ENCODE measurements at regions not wholly inside any gene's neighbourhood (a gene's known extent, or its start where the extent isn't known, plus 50 kb on each side); places are given as distances from the start of the nearest gene placed in this dataset.

DNA sequence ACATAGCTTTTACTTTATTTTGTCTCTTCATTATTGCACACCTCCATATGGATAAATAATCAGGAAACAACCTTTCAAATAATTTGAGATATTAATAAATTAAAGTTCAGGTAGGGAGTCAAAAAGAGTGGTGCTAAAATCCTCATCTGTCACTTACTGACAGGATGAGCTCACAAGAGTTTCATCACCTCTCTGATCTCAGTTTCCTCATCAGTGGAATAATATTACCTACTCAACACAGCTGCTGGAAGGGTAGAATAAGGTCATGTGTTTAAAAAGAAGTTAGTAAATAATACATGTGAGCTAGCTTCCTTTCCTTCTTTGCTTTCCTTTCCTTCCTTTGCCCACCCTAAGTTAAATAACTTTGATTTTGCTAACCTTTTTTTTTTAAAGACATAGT lies 61.9 kb downstream of the RDH14 start:
- no peaks in the 10 kb centered on the region for H3K9me3 ChIP-seq
- H3K36me3 ChIP-seq: no peaks in the 10 kb centered on the region
- peaks cover 3% of the 10 kb centered on the region for H3K27me3 ChIP-seq (replicated peaks; ENCODE audit: insufficient read depth)
- DNase-seq (ENCODE audit: low spot score): no peak
- TF ChIP-seq POLR2AphosphoS5 (IDR thresholded peaks at IDR 0.05) (no peak), POLR2A (IDR thresholded peaks at IDR 0.05) (no peak)
- TF ChIP-seq, protein P1, sequence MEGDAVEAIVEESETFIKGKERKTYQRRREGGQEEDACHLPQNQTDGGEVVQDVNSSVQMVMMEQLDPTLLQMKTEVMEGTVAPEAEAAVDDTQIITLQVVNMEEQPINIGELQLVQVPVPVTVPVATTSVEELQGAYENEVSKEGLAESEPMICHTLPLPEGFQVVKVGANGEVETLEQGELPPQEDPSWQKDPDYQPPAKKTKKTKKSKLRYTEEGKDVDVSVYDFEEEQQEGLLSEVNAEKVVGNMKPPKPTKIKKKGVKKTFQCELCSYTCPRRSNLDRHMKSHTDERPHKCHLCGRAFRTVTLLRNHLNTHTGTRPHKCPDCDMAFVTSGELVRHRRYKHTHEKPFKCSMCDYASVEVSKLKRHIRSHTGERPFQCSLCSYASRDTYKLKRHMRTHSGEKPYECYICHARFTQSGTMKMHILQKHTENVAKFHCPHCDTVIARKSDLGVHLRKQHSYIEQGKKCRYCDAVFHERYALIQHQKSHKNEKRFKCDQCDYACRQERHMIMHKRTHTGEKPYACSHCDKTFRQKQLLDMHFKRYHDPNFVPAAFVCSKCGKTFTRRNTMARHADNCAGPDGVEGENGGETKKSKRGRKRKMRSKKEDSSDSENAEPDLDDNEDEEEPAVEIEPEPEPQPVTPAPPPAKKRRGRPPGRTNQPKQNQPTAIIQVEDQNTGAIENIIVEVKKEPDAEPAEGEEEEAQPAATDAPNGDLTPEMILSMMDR (IDR thresholded peaks at IDR 0.05): no peak
- intact Hi-C loops (cut with DNase I): no loop called here
- H3K27ac ChIP-seq: no peak overlapping the region
- no peak overlapping the region for H3K4me3 ChIP-seq
- H3K4me1 ChIP-seq (replicated peaks): no peaks in the 10 kb centered on the region

DNA sequence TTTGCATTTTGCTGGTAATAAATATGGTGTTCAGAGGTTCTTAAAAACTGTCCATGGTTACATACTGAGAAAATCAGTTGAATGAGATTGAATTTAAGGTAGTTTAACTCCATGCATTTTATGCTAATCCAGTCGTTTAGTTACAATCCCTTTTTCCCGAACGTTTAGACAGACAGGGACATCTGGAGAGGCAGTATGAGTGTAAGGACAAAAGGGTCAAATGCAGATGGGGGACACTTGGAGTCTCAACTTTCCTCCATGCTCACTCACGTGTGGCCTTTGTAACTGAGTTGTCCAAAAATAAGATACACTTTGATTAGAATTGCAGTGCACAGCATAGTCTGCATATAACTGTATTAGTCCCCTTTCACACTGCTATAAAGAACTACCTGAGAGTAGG lies 63.9 kb downstream of the RDH14 start:
- 79% methylated on average over 4 of the region's 4 CpGs for WGBS
- Histone ChIP-seq H3K27ac (no peak overlapping the region), H3K4me1 (replicated peaks) (no peaks in the 10 kb centered on the region), H3K27me3 (replicated peaks; ENCODE audit: insufficient read depth) (peaks cover 3% of the 10 kb centered on the region), H3K9me3 (no peaks in the 10 kb centered on the region), H3K36me3 (no peaks in the 10 kb centered on the region), H3K4me3 (no peak overlapping the region)
- no peak for DNase-seq (ENCODE audit: low spot score)
- intact Hi-C loops (cut with DNase I): no loop called here
- TF ChIP-seq POLR2AphosphoS5 (IDR thresholded peaks at IDR 0.05) (no peak), POLR2A (IDR thresholded peaks at IDR 0.05) (no peak)

DNA sequence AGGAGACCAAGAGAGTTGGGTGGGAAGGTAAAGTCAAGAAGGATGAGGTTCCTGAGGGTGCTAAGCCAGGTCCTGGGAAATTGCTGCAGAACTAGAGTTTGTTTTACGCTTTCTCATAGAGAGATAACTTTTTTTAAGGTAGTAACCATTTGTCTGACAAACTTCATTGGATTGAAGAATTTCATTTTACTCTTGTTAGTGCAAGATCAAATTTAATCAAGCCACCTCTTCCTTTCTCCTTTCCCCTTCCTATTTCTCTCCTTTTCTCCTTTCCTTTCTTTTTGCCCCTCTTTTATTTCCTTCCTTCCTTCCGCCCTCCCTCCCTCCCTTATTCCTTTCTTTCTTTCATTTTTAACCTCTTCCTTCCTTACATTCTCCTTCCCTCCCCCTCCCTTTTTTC lies 65.4 kb downstream of the RDH14 start:
- Histone ChIP-seq H3K4me3 (no peak overlapping the region), H3K9me3 (no peaks in the 10 kb centered on the region), H3K27ac (no peak overlapping the region), H3K36me3 (no peaks in the 10 kb centered on the region), H3K4me1 (replicated peaks) (no peaks in the 10 kb centered on the region), H3K27me3 (replicated peaks; ENCODE audit: insufficient read depth) (peaks cover 3% of the 10 kb centered on the region)
- DNase-seq (ENCODE audit: low spot score): no peak
- intact Hi-C loops (cut with DNase I): no loop called here
- WGBS: 88% methylated on average over 2 of the region's 2 CpGs
- no peak for TF ChIP-seq POLR2A (IDR thresholded peaks at IDR 0.05)
- no peak for TF ChIP-seq POLR2AphosphoS5 (IDR thresholded peaks at IDR 0.05)
- TF ChIP-seq, protein P1 (IDR thresholded peaks at IDR 0.05): no peak

DNA sequence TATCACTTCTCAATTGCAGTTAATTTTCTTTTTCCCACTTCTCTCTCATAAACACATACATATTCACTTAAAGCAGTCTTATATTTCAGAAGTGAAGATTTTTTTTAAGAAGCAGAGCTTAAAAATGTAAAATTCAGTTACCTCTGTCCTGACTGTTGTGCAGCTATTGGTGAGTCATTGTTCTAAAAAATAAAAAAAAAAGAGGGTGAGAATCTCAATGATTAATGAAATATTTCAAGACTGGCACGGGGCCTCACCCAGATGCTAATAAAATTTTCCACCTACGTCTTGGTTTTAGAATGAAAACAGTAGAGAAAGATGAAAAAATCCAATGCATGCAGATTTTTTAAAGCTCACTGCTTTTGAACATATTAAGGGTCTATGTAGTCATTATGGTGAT lies 67.7 kb downstream of the RDH14 start:
- DNase-seq (ENCODE audit: low spot score): no peak
- TF ChIP-seq, protein P1 (IDR thresholded peaks at IDR 0.05): no peak
- no peak for TF ChIP-seq POLR2A (IDR thresholded peaks at IDR 0.05)
- no peak for TF ChIP-seq POLR2AphosphoS5 (IDR thresholded peaks at IDR 0.05)
- no peak overlapping the region for H3K27ac ChIP-seq
- H3K4me1 ChIP-seq (replicated peaks): no peaks in the 10 kb centered on the region
- intact Hi-C loops (cut with DNase I): no loop called here
- no peak overlapping the region for H3K4me3 ChIP-seq
- H3K36me3 ChIP-seq: no peaks in the 10 kb centered on the region
- no peaks in the 10 kb centered on the region for H3K9me3 ChIP-seq
- H3K27me3 ChIP-seq (replicated peaks; ENCODE audit: insufficient read depth): peaks cover 3% of the 10 kb centered on the region
- WGBS: 53% methylated on average over 2 of the region's 2 CpGs

DNA sequence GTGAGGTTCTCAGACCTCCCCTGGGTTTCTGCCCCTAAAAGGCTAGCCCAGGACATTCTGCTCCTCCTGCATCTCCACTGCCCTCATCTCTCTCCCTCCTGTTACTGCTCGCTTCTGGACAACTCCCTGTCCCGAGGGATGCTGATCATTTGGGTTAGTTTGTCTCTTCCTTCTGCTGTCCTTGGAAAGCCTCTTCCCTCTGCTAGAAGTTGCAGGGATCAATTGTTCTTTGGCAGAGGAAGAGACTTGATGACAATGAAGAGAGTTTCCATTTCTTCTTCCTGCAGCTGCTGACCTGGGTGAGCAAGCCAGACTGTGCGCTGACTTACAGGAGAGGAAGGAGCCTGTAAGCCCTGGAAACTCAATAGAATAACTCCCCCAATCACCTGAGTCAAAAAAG lies 68.9 kb downstream of the RDH14 start:
- Histone ChIP-seq H3K4me3 (no peak overlapping the region), H3K4me1 (replicated peaks) (no peaks in the 10 kb centered on the region), H3K27me3 (replicated peaks; ENCODE audit: insufficient read depth) (peaks cover 3% of the 10 kb centered on the region), H3K27ac (no peak overlapping the region), H3K9me3 (no peaks in the 10 kb centered on the region), H3K36me3 (no peaks in the 10 kb centered on the region)
- 92% methylated on average over 3 of the region's 3 CpGs for WGBS
- TF ChIP-seq, protein P1 (IDR thresholded peaks at IDR 0.05): no peak
- no peak for TF ChIP-seq POLR2AphosphoS5 (IDR thresholded peaks at IDR 0.05)
- no peak for TF ChIP-seq POLR2A (IDR thresholded peaks at IDR 0.05)
- no peak for DNase-seq (ENCODE audit: low spot score)
- intact Hi-C loops (cut with DNase I): no loop called here
